GM21381 (cell line): ENCODE measurements at regions not wholly inside any gene's neighbourhood (a gene's known extent, or its start where the extent isn't known, plus 50 kb on each side); places are given as distances from the start of the nearest gene placed in this dataset.
"Not testable (repeated sequence)": the region's sequence is repeated elsewhere in the genome, so short reads cannot be mapped to it uniquely, and the experiment has no call there.

Source experiments
- ATAC-seq: cut with Tn5 transposase; IDR thresholded peaks from one replicate; pipeline ENCODE4 v1.9.1; 2021; ENCODE audit warnings: mild to moderate bottlenecking, moderate library complexity; ENCODE audit not compliant: unreplicated experiment

GRCh38 chr9:64017666-64018065 lies 1267.3 kb downstream of the FOXD4L5 start:
- ATAC-seq: not testable (repeated sequence)

GRCh38 chr9:64016845-64017406 lies 1268.1 kb downstream of the FOXD4L5 start:
- peak; percentile 73 for ATAC-seq

- ATAC-seq: not testable (repeated sequence)
These were observed 1268.8 kb downstream of the FOXD4L5 start for GRCh38 chr9:64016246-64016645.

GRCh38 chr9:64015136-64015535 lies 1269.9 kb downstream of the FOXD4L5 start:
- ATAC-seq: no peak

GRCh38 chr9:64014386-64015091 lies 1270.5 kb downstream of the FOXD4L5 start:
- ATAC-seq: not testable (repeated sequence)

GRCh38 chr9:64013122-64013521 lies 1271.9 kb downstream of the FOXD4L5 start:
- not testable (repeated sequence) for ATAC-seq

GRCh38 chr9:64012014-64012413 lies 1273.0 kb downstream of the FOXD4L5 start:
- ATAC-seq: not testable (repeated sequence)

- ATAC-seq: not testable (repeated sequence)
These were observed 1305.3 kb downstream of the FOXD4L5 start for GRCh38 chr9:63979741-63980140.
